GM19023 (cell line): ENCODE measurements at regions not wholly inside any gene's neighbourhood (a gene's known extent, or its start where the extent isn't known, plus 50 kb on each side); places are given as distances from the start of the nearest gene placed in this dataset.
"Not testable (repeated sequence)": the region's sequence is repeated elsewhere in the genome, so short reads cannot be mapped to it uniquely, and the experiment has no call there.

ENCODE experiments used
- ATAC-seq: cut with Tn5 transposase; IDR thresholded peaks from one replicate; pipeline ENCODE4 v1.9.1; 2021; ENCODE audit warnings: mild to moderate bottlenecking, moderate library complexity; ENCODE audit not compliant: unreplicated experiment

DNA sequence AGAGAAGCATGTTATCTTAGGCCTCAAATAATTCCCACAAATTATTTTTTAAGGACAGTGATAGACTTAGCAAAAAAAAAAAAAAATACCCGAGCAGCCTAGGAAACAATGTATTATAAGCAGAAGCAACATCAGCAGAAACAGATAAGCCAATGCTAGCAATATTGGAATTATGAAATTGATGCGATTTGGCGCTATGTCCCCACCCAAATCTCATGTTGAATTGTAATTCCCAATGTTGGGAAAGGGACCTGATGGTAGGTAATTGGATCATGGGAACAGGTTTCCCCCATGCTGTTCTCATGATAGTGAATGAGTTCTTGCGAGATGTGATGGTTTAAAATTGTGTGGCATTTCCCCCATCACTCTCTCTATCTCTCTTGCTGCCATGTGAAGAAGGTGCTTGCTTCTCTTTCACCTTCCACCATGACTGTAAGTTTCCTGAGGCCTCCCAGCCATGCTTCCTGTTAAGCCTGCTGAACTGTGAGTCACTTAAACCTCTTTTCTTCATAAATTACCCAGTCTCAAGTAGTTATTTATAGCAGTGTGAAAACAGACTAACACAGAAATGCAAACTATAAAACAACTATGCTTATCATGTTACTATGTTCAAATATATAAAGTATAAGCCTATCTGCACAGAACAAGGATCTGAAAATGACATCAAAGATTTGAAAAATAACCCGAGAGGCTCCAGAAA lies 75.6 kb upstream of the HIVEP3 start:
- ATAC-seq = no peak

DNA sequence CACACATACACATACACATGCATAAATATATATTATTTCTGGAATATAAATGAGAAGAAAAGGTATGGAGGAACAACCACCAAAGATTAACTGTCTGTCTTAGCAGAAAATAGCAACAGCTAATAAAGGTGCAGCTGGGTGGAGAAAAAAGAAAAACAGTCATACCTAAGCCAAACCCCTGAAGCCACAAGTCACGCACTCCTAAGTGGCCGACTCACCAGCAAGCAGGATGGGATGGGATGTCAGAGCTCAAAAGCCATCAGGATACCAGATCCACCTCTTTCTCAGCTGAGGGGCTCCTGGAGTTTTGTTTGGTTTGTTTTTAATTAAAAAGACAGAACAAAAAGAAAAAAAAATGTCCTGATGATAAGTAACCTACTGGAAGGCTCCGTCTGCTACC lies 64.7 kb upstream of the HIVEP3 start:
- ATAC-seq = no peak

DNA sequence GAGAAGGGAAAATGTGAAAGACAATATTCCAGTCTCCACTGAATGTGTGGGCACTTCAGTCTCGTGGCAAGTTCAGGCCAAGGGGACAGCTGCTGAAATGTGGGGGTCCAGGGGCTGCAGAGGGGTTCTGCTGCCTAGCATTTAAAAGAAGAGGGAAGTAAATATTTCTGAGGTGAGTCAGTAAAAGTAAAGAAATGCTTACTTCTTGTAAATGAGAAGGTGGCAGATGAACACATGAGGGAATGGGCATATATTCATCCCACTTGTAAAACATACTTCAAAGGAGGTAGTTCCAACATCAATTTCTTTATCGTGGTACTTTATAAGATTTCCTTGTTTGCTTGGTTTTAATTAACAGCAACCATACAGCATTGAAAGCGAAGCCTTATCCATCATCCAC lies 63.1 kb upstream of the HIVEP3 start:
- ATAC-seq = no peak

DNA sequence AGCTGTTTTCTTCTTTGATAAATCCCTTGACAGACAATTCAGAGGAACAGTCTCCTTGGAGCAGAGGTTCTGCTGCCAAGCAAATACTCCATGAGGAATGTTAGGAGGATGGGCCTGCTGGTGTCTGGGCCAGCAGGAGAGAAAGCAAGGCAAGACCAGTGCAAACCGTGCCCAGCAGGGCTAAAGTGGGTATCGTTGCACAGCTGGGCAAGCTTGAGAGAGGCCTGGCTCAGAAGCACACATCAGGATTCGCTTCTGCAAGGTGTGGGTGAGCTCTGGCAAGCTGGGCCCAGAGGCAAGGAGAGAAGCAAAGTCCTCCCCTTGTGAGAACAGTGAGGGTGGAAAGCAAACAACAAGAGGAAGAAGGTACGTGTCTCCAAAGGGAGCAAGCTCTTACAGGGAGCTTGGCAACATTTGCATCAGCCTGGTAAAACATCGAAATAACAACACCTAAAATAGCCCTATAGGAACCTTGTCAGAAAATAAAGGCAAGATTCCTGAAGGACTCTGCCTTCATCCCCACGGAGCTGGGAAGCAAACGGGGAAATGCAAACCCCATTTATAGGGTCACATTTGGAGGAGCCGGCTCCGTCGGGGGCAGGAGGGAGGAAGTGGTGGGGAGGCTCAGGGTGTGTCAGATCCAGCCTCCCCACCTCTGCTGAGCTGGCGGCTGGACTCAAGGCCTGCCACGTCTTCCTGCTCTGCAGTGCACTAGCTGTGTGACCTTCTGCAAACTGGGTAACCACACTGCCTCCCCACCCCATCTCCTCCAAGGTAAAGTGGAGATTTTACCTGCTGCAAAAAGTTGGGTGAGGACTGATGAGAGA lies 62.3 kb upstream of the HIVEP3 start:
- ATAC-seq = no peak

DNA sequence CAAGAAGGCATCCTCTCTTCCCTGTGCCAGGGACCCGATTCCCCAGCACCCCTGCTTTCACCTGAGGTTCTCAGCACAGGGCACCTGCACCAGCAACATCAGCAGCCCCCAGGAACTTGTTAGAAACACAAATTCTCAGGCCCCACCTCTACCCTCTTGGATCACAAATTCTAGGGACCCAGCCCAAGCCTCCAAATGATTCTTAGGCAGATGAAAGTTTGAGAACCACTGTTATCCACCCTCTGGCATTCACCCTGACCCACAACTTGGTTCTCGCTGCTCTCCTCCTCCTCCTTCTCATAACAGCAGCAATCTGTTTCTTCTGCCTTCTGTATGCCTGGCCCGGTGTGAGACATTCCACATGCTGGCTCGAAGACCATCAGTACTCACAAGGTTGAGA lies 60.3 kb upstream of the HIVEP3 start:
- no peak for ATAC-seq

DNA sequence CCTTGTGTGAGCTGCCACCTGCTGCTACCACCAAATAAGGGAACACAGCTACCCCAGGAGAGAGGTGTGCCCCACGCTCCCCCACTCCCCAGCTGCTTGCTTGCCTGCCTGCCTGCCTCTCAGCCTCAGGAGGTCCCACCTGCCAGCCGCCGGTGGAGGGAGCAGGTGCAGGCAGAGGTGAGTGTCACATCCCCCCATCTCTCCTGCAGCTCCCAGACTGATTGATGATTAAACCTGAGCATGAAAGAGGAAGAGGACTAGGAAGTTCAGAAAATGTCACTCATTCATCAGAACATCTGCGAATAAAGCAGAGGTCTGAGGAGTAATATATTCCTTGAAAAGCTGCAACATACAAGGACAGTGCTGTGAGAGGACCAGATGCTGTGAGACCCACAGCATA lies 58.6 kb upstream of the HIVEP3 start:
- ATAC-seq = no peak

DNA sequence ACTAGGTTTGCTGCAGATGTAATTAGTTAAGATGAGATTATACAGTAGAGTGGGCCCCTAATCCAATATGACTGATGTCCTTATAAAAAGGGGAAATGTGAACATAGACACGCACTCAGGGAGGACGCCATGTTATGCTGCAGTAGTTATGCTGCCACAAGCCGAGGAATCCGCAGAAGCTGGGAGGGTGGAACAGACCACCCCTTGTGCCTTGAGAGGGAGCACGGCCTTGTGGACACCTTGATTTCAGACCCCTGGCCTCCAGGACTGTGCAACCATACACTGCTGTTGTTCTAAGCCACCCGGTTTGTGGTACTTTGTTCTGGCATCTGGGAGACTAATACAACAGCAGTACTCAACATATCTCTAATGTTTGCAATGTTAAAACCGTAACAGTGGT lies 57.9 kb upstream of the HIVEP3 start:
- no peak for ATAC-seq

DNA sequence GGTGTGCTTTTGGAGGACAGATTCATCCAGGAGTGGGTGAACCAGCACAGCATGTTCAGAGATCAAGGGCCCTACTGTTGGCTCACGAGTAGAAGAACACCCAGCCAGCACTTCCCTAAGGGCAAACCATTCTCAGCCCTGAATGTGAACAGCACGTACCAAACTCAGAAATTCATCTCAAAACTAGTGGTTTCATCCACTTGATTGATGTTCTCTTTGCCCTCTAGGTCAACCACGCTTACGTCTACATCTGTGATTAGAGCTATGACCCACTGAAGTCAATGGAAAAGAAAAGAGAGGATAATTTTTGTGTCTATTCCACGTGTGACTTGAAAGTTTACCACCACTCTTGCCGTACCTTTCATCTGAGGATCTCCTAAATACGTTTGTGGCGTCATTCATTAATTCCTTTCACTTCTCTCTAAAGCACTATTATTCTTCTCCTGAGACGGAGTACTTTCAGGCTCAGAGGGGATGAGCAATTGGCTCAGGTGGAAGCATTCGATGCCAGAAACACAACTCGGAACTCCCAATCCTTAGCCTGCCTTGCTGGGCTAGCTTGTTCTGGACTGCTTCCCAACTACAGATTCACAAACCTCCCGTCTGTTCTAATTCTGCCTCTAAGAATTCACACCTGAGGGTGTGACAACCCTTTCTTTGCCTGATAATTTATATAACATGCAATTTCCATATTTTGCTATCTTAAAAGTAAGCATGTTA lies 57.3 kb upstream of the HIVEP3 start:
- no peak for ATAC-seq

DNA sequence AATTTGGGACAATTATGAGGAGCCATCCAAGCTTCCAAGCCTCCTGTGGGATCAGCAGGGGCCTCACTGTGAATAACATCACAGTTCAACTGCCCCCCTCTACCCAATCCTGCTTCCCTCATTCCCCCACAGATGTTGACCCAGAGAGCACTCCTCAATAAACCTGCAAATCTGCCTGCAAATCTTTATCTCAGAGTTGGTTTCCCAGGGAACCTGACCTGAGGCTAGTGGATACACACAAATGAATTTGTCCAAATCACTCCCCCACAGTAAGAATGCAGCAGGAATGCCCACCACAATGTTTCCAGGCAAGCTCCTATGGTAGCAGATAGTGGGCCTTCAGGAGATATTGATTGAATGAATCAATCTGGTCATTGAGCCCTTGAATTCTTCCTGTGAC lies 56.4 kb upstream of the HIVEP3 start:
- ATAC-seq = no peak

DNA sequence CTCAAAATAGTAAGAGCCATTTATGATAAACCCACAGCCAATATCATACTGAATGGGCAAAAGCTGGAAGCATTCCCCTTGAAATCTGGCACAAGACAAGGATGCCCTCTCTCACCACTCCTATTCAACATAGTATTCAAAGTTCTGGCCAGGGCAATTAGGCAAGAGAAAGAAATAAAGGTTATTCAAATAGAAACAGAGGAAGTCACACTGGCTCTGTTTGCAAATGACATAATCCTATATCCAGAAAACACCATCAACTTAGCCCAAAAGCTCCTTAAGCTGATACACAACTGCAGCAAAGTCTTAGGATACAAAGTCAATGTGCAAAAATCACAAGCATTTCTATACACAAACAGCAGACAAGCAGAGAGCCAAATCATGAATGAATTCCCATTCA lies 49.8 kb upstream of the HIVEP3 start:
- ATAC-seq = not testable (repeated sequence)
